Keratinocyte (primary cell): ENCODE measurements at regions not wholly inside any gene's neighbourhood (a gene's known extent, or its start where the extent isn't known, plus 50 kb on each side); places are given as distances from the start of the nearest gene placed in this dataset.

Experiments
- DNase-seq: peaks from one replicate; pipeline ENCODE4 v3.0.0-alpha.2; 2011; ENCODE audit warnings: low read depth, missing footprints, low spot score
- FAIRE-seq: peaks from 2 replicates; lab custom pipeline; 2011; peaks lifted over from hg19 to GRCh38; lab: Jason Lieb, UNC
- H2AFZ ChIP-seq: 2 replicates; pipeline ENCODE4 v1.6.0; 2012; ENCODE audit warnings: low read length, control low read depth, inconsistent platforms; ENCODE audit not compliant: control insufficient read depth
- H3K27ac ChIP-seq: 2 replicates; pipeline ENCODE4 v1.5.1; 2011; ENCODE audit warnings: low read length; ENCODE audit not compliant: control insufficient read depth, insufficient read depth
- H3K27me3 ChIP-seq: 3 replicates; pipeline ENCODE4 v1.6.0; 2011; ENCODE audit warnings: low read length; ENCODE audit not compliant: control insufficient read depth, insufficient read depth; ENCODE audit errors: extremely low read depth
- H3K36me3 ChIP-seq, 2 experiments: 2 replicates in 1 of 2; 3 replicates in 1 of 2; pipeline ENCODE4 v1.5.1; 2011; ENCODE audit warnings: low read length in 2 of 2, mild to moderate bottlenecking in 1 of 2; ENCODE audit not compliant: control insufficient read depth in 2 of 2, insufficient read depth in 2 of 2; ENCODE audit errors: extremely low read depth in 1 of 2
- H3K4me1 ChIP-seq: 3 replicates; pipeline ENCODE4 v1.5.1; 2011; ENCODE audit warnings: low read length; ENCODE audit not compliant: control insufficient read depth, insufficient read depth; ENCODE audit errors: extremely low read depth
- H3K4me2 ChIP-seq: 3 replicates; pipeline ENCODE4 v1.6.0; 2011; ENCODE audit warnings: low read depth, low read length; ENCODE audit not compliant: control insufficient read depth, insufficient read depth; ENCODE audit errors: extremely low read depth
- H3K4me3 ChIP-seq, 3 experiments: fragments of 200-600 bp in 1 of 3; sonication (generic) in 1 of 3; 2 replicates in 2 of 3; 3 replicates in 1 of 3; pipeline ENCODE4 v1.5.1; 2011 to 2016; ENCODE audit warnings: low read length in 3 of 3, mild to moderate bottlenecking in 3 of 3, control low read depth in 2 of 3, inconsistent platforms in 1 of 3, low read depth in 1 of 3, mixed read lengths in 1 of 3, mixed run types in 1 of 3, moderate library complexity in 1 of 3; ENCODE audit not compliant: control insufficient read depth in 2 of 3, insufficient read depth in 2 of 3; ENCODE audit errors: extremely low read depth in 1 of 3
- H3K79me2 ChIP-seq: 2 replicates; pipeline ENCODE4 v1.6.0; 2012; ENCODE audit warnings: low read length; ENCODE audit not compliant: control insufficient read depth, insufficient read depth
- H3K9ac ChIP-seq: 3 replicates; pipeline ENCODE4 v1.6.0; 2011; ENCODE audit warnings: low read length; ENCODE audit not compliant: control insufficient read depth, insufficient read depth; ENCODE audit errors: extremely low read depth
- H3K9me1 ChIP-seq: 3 replicates; pipeline ENCODE4 v1.6.0; 2011; ENCODE audit warnings: low read length; ENCODE audit not compliant: control insufficient read depth, insufficient read depth; ENCODE audit errors: extremely low read depth
- H3K9me3 ChIP-seq: 2 replicates; pipeline ENCODE4 v1.5.1; 2012; ENCODE audit warnings: low read depth, low read length; ENCODE audit not compliant: control insufficient read depth
- H4K20me1 ChIP-seq: 3 replicates; pipeline ENCODE4 v1.6.0; 2011; ENCODE audit warnings: low read length; ENCODE audit not compliant: control insufficient read depth, insufficient read depth; ENCODE audit errors: extremely low read depth
- CTCF ChIP-seq, 3 experiments: IDR thresholded peaks in 1 of 3; conservative IDR thresholded peaks in 1 of 3; optimal IDR thresholded peaks in 1 of 3; 2 replicates in 2 of 3; 3 replicates in 1 of 3; pipeline versions ENCODE3 to v1.5.1; 2011; ENCODE audit warnings: low read length in 3 of 3, mild to moderate bottlenecking in 3 of 3, moderate library complexity in 2 of 3, control low read depth in 1 of 3, inconsistent platforms in 1 of 3; ENCODE audit not compliant: insufficient read depth in 2 of 3; ENCODE audit errors: extremely low read depth in 1 of 3
- EZH2 ChIP-seq: IDR thresholded peaks from one replicate; pipeline ENCODE4 v1.6.1; 2012; ENCODE audit warnings: inconsistent platforms, mild to moderate bottlenecking, low read length, moderate library complexity
- dilution Hi-C: fragments of 300-500 bp; cut with MboI; formaldehyde crosslinking; loops from one replicate; pipeline ENCODE4 v1.7.0; 2020; ENCODE audit warnings: low sequenced_read_pairs; ENCODE audit not compliant: extremely low pct_ligation_motif_present

- Histone ChIP-seq H3K27ac (no peak overlapping the region), H3K36me3 (no peaks in the 10 kb centered on the region), H3K4me2 (no peak overlapping the region), H4K20me1 (no peaks in the 10 kb centered on the region), H3K9ac (no peak overlapping the region), H3K4me1 (no peaks in the 10 kb centered on the region), H3K79me2 (no peaks in the 10 kb centered on the region), H3K9me3 (no peaks in the 10 kb centered on the region), H3K9me1 (no peaks in the 10 kb centered on the region), H3K4me3 (no peak overlapping the region), H3K27me3 (peaks cover 93% of the 10 kb centered on the region), H2AFZ (no peak overlapping the region)
- FAIRE-seq (no peak), DNase-seq (no peak)
- TF ChIP-seq EZH2, result no peak
- dilution Hi-C loops, result no loop called here
These were observed 147.3 kb downstream of the TRIM27 start for GRCh38 chr6:28776269-28777146.

GRCh38 chr6:28777147-28777461 lies 146.7 kb downstream of the TRIM27 start:
- DNase-seq (no peak), FAIRE-seq (no peak)
- Histone ChIP-seq H2AFZ (no peak overlapping the region), H3K9me1 (no peaks in the 10 kb centered on the region), H3K4me3 (no peak overlapping the region), H3K79me2 (no peaks in the 10 kb centered on the region), H4K20me1 (no peaks in the 10 kb centered on the region), H3K36me3 (no peaks in the 10 kb centered on the region), H3K4me1 (no peaks in the 10 kb centered on the region), H3K27me3 (peaks cover 93% of the 10 kb centered on the region), H3K9ac (no peak overlapping the region), H3K9me3 (no peaks in the 10 kb centered on the region), H3K4me2 (no peak overlapping the region), H3K27ac (no peak overlapping the region)
- TF ChIP-seq CTCF (optimal IDR thresholded peaks at IDR 0.05 in 1 of 3, IDR thresholded peaks at IDR 0.05 in 1 of 3, conservative IDR thresholded peaks at IDR 0.05 in 1 of 3; ENCODE audit: extremely low read depth in 1 of 3, insufficient read depth in 2 of 3, low read length in 3 of 3), result no peak
- TF ChIP-seq EZH2, result no peak
- dilution Hi-C loops, result no loop called here
